OCI-LY1 (cell line): ENCODE measurements at regions not wholly inside any gene's neighbourhood (a gene's known extent, or its start where the extent isn't known, plus 50 kb on each side); places are given as distances from the start of the nearest gene placed in this dataset.
A peak's percentile ranks its signal among the peaks of the same experiment; 100 is the strongest.

Experiments used
- CTCF ChIP-seq: fragments of 200-600 bp; sonication (generic), shearing (Covaris generic); IDR thresholded peaks from 2 replicates; pipeline ENCODE4 v1.5.1; 2017; ENCODE audit warnings: mild to moderate bottlenecking, antibody characterized with exemption, low read length, moderate library complexity, mixed read lengths
- EZH2 ChIP-seq: fragments of 200-600 bp; sonication (generic), shearing (Covaris generic); IDR thresholded peaks from 2 replicates; pipeline ENCODE4 v1.8.0; 2017; ENCODE audit warnings: borderline replicate concordance, mixed run types, mild to moderate bottlenecking, antibody characterized with exemption, low read length, moderate library complexity, mixed read lengths

- TF ChIP-seq CTCF (peak; percentile 50), EZH2 (no peak)
Measured at GRCh38 chr22:48968201-48968959, 859.3 kb downstream of the BRD1 start.
